Heart left ventricle (tissue), 16 donors: ENCODE measurements at regions not wholly inside any gene's neighbourhood (a gene's known extent, or its start where the extent isn't known, plus 50 kb on each side); places are given as distances from the start of the nearest gene placed in this dataset.

Experiments
- ATAC-seq, 4 donors: fragments of 200-7000 bp; cut with Tn5 transposase; one replicate each; pipeline ENCODE4 v1.9.1; 2020 to 2022; ENCODE audit warnings: moderate library complexity in 4 of 4, mild to moderate bottlenecking in 3 of 4, moderate number of reproducible peaks in 1 of 4
- DNase-seq, 5 donors: peaks; one replicate each; pipeline ENCODE4 v3.0.0-alpha.2; 2020
- H3K27ac ChIP-seq, 12 donors: fragments of 200-600 bp; sonication (generic) in 4 of 12; one replicate each; pipeline versions ENCODE4 v1.5.0 to v1.8.0; 2016 to 2022; ENCODE audit warnings: mild to moderate bottlenecking in 2 of 12
- H3K27me3 ChIP-seq, 9 donors: fragments of 200-600 bp; sonication (generic) in 2 of 9; one replicate each; pipeline versions ENCODE4 v1.5.1 to v1.8.0; 2016 to 2022; ENCODE audit warnings: mild to moderate bottlenecking in 3 of 9
- H3K36me3 ChIP-seq, 9 donors: fragments of 200-600 bp; sonication (generic) in 2 of 9; one replicate each; pipeline versions ENCODE4 v1.5.0 to v1.8.0; 2018 to 2022; ENCODE audit warnings: mild to moderate bottlenecking in 2 of 9
- H3K4me1 ChIP-seq, 12 donors: fragments of 200-600 bp; sonication (generic) in 4 of 12; one replicate each; pipeline versions ENCODE4 v1.5.0 to v1.8.0; 2016 to 2022; ENCODE audit warnings: mild to moderate bottlenecking in 3 of 12
- H3K4me3 ChIP-seq, 12 donors: fragments of 200-600 bp; sonication (generic) in 4 of 12; one replicate each; pipeline versions ENCODE4 v1.5.0 to v1.8.0; 2017 to 2022; ENCODE audit warnings: mild to moderate bottlenecking in 9 of 12, moderate library complexity in 4 of 12
- H3K9me3 ChIP-seq, 12 donors: fragments of 200-600 bp; sonication (generic) in 4 of 12; one replicate each; pipeline versions ENCODE4 v1.5.0 to v1.8.0; 2016 to 2022; ENCODE audit warnings: mild to moderate bottlenecking in 1 of 12
- POLR2A ChIP-seq, 2 donors: fragments of 450-650 bp; IDR thresholded peaks; one replicate each; pipeline ENCODE4 v1.6.1; 2017; ENCODE audit warnings: antibody characterized with exemption in 2 of 2, mild to moderate bottlenecking in 2 of 2, moderate library complexity in 2 of 2
- WGBS, 4 donors: extraction: QIAGEN DNeasy Blood & Tissue Kit in 2 of 4; methylation state at CpG; one replicate each; pipeline versions ENCODE4 v1.1.5 to v1.1.7; 2013 to 2018; 5-methylcytosine and 5-hydroxymethylcytosine counted together
- intact Hi-C, 10 donors: fragments of 100-400 bp; cut with DNase I; formaldehyde crosslinking; loops; one replicate each; pipeline versions ENCODE4 v1.11.1 to v1.14.2; 2022
- TF ChIP-seq, protein P1 (sequence below), 12 donors: fragments of 200-600 bp; sonication (generic) in 4 of 12; IDR thresholded peaks; one replicate each; pipeline versions ENCODE4 v1.5.0 to v1.8.0; 2018 to 2022; ENCODE audit warnings: antibody characterized with exemption in 12 of 12, mild to moderate bottlenecking in 5 of 12
- donor health status: ischemic (EF 13 %, LVEDD 7.1; RV severe dilation, severe dysfunction).
- donor health status: healthy with polysubstance abuse.
- donor health status: DM: no; HTN: yes; CAD: no.
- donor health status: DM: no; HTN: no; CAD: no.
- donor health status: ischemic (EF 25% LVEDD 6.9; RV normal size, moderate dysfunction).
- donor health status: ischemic (EF 25% LVEDD 5.7; RV mildly dilated, moderate dysfunction).
- donor health status: healthy.
- donor health status: DM: yes; HTN: yes; CAD: no.
- donor health status: ischemic (EF 35%, LVEDD 5.7; RV mildly dilated, moderate dysfunction).
- donor health status: nonischemic (EF 11% LVEDD 7.7; RV severe dilation, severe dysfunction).
- donor health status: DM: yes; HTN: yes; CAD: no.
- donor health status: PGD.
- donor health status: ischemic (EF 29% LVEDD 5.4; RV normal size, mild dysfunction).
- donor health status: nonischemic (EF 23%, LVEDD 6.1; RV moderate dilation, normal function).

DNA sequence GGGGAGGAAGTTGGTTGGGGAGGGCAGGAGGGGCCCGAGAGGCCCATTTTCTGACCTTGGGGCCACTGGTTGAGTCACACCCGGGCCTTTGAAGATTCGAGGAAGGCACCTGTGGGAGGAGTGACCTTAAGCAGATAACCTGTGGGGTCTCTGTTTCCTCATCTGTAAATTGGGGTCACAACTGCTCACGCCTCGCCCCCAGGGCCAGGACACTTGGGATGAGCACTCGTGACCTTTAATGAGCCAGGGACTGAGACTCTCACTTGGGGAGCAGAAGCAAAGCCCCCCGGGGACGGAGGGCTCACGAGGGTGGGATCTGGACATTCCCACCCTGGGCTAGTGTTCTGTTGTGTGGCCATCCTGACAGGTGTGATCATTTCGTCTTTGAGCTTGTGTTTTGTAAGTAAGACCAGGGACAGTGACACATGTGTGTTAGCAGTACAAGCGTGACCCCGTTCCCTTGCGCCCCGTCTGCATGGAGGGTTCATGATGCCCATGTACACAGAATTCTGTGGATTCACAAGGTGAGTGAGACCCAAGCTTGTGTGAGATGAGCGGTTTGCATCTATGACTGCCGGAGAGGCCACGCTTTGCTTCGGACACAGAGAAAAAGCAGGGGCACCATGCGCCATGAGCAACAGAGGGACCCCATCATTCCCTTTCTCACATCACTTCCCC, 79.3 kb upstream of the PMEPA1 start:
- Histone ChIP-seq H3K27me3 (no peaks in the 10 kb centered on the region), H3K36me3 (no peaks in the 10 kb centered on the region), H3K27ac (no peak overlapping the region), H3K4me1 (peaks cover 0 to 8% (median 0%) of the 10 kb centered on the region in 12 donors), H3K4me3 (no peak overlapping the region), H3K9me3 (no peaks in the 10 kb centered on the region)
- intact Hi-C loops: no loop called here
- ATAC-seq (no peak), DNase-seq (no peak)
- TF ChIP-seq, protein P1, sequence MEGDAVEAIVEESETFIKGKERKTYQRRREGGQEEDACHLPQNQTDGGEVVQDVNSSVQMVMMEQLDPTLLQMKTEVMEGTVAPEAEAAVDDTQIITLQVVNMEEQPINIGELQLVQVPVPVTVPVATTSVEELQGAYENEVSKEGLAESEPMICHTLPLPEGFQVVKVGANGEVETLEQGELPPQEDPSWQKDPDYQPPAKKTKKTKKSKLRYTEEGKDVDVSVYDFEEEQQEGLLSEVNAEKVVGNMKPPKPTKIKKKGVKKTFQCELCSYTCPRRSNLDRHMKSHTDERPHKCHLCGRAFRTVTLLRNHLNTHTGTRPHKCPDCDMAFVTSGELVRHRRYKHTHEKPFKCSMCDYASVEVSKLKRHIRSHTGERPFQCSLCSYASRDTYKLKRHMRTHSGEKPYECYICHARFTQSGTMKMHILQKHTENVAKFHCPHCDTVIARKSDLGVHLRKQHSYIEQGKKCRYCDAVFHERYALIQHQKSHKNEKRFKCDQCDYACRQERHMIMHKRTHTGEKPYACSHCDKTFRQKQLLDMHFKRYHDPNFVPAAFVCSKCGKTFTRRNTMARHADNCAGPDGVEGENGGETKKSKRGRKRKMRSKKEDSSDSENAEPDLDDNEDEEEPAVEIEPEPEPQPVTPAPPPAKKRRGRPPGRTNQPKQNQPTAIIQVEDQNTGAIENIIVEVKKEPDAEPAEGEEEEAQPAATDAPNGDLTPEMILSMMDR (IDR thresholded peaks at IDR 0.05): no peak
- no peak for TF ChIP-seq POLR2A (IDR thresholded peaks at IDR 0.05)
- WGBS, 4 donors: 89 to 91% (median 90%) methylated on average over 19 of the region's 19 CpGs

DNA sequence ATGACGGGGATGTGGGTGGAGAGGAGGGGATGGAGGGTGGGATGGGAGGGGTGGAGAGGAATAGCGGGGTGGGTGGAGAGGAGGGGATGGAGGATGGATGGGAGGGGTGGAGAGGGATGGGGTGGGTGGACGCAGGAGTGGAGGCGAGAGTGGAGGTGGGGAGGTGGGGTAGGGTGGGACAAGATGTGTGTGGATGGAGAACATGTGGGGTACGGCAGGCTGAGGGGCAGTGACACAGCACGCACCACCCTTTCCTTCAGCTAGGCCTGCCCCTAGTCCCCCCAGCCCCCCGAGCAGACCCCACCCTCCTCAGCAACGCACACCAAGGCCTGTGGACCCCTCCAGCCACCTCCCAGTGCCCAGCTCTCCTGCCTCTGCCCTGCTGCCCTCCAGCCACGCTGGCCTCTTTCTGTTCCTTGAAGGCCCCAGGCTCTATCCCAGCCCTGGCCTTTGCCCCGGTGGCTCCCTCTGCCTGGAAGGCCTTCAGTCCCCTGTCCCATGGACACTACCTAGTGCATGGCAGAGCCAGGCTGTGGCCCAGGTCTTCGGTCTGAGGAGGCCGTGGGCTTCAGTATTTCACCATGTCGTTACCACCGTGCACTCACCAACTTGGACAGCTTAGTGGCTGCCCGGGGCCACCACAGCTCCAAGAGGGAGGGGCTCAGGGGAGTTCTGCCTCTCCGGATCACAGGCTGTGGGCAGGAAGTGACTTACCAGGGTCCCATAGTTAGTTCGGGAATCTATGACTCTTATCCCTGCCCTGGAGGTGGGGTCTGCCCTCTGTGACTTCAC, 78.4 kb upstream of the PMEPA1 start:
- TF ChIP-seq POLR2A (IDR thresholded peaks at IDR 0.05): no peak
- TF ChIP-seq, protein P1 (IDR thresholded peaks at IDR 0.05): no peak
- Histone ChIP-seq H3K4me1 (peaks cover 0 to 8% (median 0%) of the 10 kb centered on the region in 12 donors), H3K27me3 (no peaks in the 10 kb centered on the region), H3K36me3 (no peaks in the 10 kb centered on the region), H3K27ac (no peak overlapping the region), H3K4me3 (no peak overlapping the region), H3K9me3 (no peaks in the 10 kb centered on the region)
- intact Hi-C loops: no loop called here
- WGBS, 4 donors: 89 to 92% (median 92%) methylated on average over 10 to 17 of the region's 17 CpGs
- ATAC-seq (no peak), DNase-seq (no peak)

DNA sequence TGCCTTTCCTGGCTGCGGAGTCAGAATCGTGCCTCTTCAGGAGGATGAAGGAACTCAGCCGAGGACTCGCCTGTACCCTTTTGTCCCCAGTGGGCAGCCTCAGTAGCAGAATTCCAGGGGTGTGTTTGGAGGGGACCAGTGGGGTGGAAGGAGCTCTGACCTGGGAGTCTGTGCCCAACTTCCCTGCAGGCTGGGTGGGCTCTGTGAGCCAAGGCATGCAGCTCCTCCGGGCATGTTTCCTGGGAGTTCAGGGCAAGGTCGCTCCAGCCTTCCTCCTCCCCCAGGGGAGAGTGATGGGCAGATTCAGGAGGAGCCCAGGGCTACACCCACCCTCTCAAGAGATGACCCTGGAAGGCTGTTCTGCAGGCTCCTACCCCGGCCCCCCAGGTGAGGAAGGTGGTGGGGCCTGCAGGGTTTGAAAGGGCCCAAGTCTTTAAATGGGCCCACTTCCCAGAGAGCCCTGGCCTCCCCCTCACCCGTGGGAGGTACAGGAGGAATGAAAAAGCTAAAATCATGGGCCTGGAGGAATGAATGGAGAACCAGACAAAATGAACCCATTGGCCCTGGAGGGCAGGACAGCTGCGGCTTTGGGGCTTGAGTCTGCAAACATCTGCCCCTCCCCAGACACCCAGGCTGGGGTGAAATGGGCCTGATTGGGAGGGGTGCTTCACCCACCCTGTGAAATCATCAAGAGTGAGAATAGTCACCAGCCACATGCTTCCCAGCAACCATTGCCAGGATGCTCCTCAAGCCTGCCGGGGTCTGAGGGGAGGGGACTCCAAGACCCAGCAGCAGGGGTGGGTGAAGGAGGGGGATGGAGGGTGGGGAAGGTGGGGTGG, 77.6 kb upstream of the PMEPA1 start:
- WGBS, 4 donors: 75 to 84% (median 79%) methylated on average over 7 to 10 of the region's 10 CpGs
- H3K27ac ChIP-seq: no peak overlapping the region
- peaks cover 0 to 3% (median 0%) of the 10 kb centered on the region in 12 donors for H3K4me1 ChIP-seq
- no peaks in the 10 kb centered on the region for H3K9me3 ChIP-seq
- no peaks in the 10 kb centered on the region for H3K27me3 ChIP-seq
- H3K4me3 ChIP-seq: no peak overlapping the region
- no peaks in the 10 kb centered on the region for H3K36me3 ChIP-seq
- intact Hi-C loops: no loop called here
- DNase-seq: no peak
- no peak for ATAC-seq
- TF ChIP-seq POLR2A (IDR thresholded peaks at IDR 0.05): no peak
- TF ChIP-seq, protein P1 (IDR thresholded peaks at IDR 0.05): no peak
